ENCODE measurements at regions not wholly inside any gene's neighbourhood (a gene's known extent, or its start where the extent isn't known, plus 50 kb on each side); places are given as distances from the start of the nearest gene placed in this dataset.

DNA sequence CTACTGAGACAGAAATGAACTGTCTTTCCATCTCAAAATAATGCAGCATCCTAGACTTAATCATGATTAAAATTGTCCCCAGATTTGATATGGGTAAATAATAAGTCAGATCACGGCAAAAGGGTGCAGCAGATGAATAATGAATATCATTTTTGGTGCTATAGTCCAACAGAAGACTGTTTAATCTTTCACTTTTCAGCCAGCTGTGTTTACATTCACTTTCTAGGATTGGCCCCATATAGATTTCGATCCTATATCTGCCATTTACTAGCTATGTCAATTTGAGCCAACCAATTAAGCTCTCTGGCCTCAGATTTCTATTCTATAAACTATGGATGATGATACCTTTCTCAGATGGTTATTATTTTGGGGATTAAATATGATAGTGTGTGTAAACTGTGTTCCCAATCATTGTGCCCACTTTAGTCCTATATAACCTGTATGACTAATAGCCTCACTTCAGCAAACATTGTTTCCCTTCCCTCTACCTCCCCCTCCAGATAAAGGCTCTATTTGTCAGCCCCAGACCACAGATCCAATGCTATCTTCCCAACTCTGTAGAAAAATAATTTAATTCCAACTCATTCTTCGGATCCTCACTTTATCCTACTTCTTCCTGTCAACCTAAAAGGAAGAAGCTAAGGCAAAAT, 53.6 kb upstream of the NT5E start:
- peaks cover 19% of the 10 kb centered on the region for H3K9me3 Mint-ChIP-seq
- no peaks in the 10 kb centered on the region for H3K27me3 Mint-ChIP-seq (ENCODE audit: low read depth)
- H3K4me3 Mint-ChIP-seq: no peak overlapping the region
- H3K27ac Mint-ChIP-seq: no peak overlapping the region
- peaks cover 12% of the 10 kb centered on the region for H3K4me1 Mint-ChIP-seq (ENCODE audit: low read depth)
- H3K36me3 Mint-ChIP-seq (ENCODE audit: low read depth): no peaks in the 10 kb centered on the region

DNA sequence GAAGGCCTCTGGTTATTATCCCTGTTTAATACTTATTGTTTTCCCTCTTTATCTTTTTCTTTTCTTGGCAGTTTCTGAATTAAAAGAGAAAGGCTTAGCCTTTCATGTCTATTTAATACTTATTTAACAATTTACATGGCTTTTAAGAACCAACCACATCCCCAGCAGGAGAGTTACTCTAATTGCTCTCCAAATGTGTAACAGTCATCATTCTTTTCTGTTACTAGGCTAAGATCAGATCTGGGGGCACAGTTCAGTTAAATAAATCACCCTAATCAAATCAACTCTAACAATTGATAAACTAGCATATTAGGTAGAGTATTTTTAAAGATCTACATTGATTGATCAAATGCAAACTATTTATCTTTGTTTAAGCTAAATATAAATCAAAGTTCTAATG, 54.1 kb upstream of the NT5E start:
- Mint-ChIP-seq H3K4me3 (no peak overlapping the region), H3K27me3 (ENCODE audit: low read depth) (no peaks in the 10 kb centered on the region), H3K27ac (no peak overlapping the region), H3K9me3 (peaks cover 21% of the 10 kb centered on the region), H3K4me1 (ENCODE audit: low read depth) (peaks cover 10% of the 10 kb centered on the region), H3K36me3 (ENCODE audit: low read depth) (no peaks in the 10 kb centered on the region)

DNA sequence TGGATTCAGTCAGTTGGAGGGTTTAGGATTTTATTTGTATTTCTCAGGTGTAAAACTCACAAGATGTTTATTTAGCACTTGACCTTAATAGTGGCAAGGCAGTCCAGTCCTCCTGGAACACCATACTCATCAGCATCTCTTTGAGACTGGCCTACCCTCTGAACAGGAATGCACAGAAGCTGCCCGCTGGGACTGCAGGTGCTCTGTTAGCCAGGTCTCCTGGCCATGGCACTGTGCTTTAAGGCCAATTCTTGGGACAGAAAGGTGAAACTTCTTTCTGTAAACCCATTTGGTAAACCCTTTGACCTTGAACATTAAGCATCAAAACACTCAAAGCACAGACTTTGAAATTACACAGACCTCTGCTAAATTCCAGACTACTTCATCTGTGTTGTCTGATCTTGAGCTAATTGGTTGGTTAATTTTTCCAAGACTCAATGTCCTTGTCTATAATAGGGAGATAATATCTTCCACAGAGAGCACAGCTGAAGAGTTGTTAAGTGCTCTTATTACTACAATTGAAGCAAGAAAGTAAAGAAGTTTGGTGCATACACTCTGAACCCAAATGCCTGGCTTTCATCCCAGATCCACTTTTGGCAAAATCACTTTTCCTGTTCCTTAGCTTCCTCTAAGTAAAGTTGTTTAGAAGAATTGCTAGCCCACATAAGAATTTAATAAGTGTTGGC, 54.9 kb upstream of the NT5E start:
- no peak overlapping the region for H3K27ac Mint-ChIP-seq
- H3K27me3 Mint-ChIP-seq (ENCODE audit: low read depth): peaks cover 4% of the 10 kb centered on the region
- H3K36me3 Mint-ChIP-seq (ENCODE audit: low read depth): no peaks in the 10 kb centered on the region
- no peak overlapping the region for H3K4me3 Mint-ChIP-seq
- H3K4me1 Mint-ChIP-seq (ENCODE audit: low read depth): peaks cover 13% of the 10 kb centered on the region
- peaks cover 23% of the 10 kb centered on the region for H3K9me3 Mint-ChIP-seq

DNA sequence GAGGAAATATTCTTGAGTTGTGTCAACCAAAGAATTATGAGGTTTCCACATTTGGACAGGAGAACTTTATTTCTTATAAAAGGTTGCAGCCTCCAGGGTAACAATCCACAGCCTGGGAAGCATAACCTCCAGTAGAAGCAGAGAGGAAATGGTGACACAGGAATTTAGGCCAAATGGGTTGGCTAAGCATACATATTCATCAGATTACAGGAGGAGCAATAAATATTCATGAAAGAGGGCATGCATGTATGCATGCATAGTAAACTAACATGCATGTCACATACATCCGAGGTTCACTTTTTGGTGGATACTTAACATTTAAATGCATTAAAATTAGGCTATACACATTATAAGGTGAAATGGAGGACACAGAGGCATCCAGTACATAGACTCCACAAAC, 55.7 kb upstream of the NT5E start:
- no peaks in the 10 kb centered on the region for H3K36me3 Mint-ChIP-seq (ENCODE audit: low read depth)
- H3K4me3 Mint-ChIP-seq: no peak overlapping the region
- peaks cover 6% of the 10 kb centered on the region for H3K27me3 Mint-ChIP-seq (ENCODE audit: low read depth)
- peaks cover 23% of the 10 kb centered on the region for H3K9me3 Mint-ChIP-seq
- H3K27ac Mint-ChIP-seq: no peak overlapping the region
- peaks cover 11% of the 10 kb centered on the region for H3K4me1 Mint-ChIP-seq (ENCODE audit: low read depth)

DNA sequence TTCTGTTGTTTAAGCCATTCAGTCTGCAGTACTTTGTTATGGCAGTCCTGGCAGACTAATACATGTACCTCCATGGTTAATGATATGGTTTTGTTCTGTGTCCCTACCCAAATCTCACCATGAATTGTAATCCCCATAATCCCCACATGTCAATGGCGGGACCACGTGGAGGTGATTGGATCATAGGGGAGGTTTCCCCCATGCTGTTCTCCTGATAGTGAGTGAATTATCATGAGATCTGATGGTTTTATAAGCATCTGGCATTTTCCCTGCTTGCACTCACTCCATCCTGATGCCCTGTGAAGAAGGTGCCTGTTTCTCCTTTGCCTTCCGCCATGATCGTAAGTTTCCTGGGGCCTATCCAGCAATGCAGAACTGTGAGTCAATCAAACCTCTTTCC, 57.5 kb upstream of the NT5E start:
- Mint-ChIP-seq H3K4me3 (no peak overlapping the region), H3K27ac (no peak overlapping the region), H3K4me1 (ENCODE audit: low read depth) (peaks cover 13% of the 10 kb centered on the region), H3K27me3 (ENCODE audit: low read depth) (peaks cover 6% of the 10 kb centered on the region), H3K36me3 (ENCODE audit: low read depth) (no peaks in the 10 kb centered on the region), H3K9me3 (peaks cover 19% of the 10 kb centered on the region)

DNA sequence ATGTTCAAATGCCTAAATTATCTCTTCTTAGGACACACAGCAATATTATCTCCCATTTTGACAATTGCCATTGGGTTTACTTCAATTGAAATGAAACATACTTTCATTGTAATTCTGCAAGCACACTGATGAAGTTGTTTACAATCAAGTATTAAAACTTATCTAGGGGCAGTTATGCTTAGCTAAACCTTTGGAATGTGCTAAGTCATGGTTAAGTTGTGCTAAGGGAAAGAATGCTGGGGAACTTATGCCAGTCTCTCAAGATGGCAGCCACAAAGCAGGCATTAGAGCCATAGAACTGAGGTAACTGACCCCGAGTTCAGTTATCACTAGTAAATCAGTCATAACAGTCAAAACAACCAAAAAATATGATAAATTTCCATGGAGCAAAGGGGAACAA, 59.1 kb upstream of the NT5E start:
- no peak overlapping the region for H3K4me3 Mint-ChIP-seq
- peaks cover 12% of the 10 kb centered on the region for H3K9me3 Mint-ChIP-seq
- no peaks in the 10 kb centered on the region for H3K36me3 Mint-ChIP-seq (ENCODE audit: low read depth)
- H3K27me3 Mint-ChIP-seq (ENCODE audit: low read depth): peaks cover 6% of the 10 kb centered on the region
- no peak overlapping the region for H3K27ac Mint-ChIP-seq
- peaks cover 16% of the 10 kb centered on the region for H3K4me1 Mint-ChIP-seq (ENCODE audit: low read depth)

DNA sequence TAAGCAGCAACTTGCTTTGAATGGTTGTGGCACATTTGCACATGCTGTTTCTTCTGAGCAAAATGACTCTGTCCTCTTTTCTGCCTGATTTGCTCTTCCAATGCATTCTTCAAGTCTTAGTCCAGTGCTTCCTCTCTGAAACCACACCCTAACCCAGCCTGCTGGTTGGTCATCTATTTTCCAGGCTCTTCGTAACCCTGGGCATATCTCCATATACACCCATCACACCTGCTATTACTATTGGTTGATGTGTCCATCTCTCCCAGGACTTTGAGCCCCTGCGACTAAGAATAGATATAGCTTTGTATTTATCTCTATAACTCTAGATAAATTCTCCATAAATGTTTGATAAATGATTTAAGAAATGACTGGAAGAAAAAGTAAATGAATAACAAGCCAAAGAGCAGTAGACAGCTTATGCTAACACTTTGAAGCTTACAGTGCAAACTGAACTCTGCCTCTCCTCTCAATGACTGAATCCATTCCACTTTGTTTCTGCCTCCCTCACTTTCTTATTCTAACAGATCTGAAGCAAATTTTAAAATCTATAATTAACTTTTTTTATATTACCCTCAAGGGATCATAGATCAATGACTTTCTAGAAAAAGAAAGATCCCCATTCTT, 59.7 kb upstream of the NT5E start:
- peaks cover 6% of the 10 kb centered on the region for H3K27me3 Mint-ChIP-seq (ENCODE audit: low read depth)
- no peak overlapping the region for H3K4me3 Mint-ChIP-seq
- H3K27ac Mint-ChIP-seq: no peak overlapping the region
- H3K9me3 Mint-ChIP-seq: peaks cover 12% of the 10 kb centered on the region
- peaks cover 18% of the 10 kb centered on the region for H3K4me1 Mint-ChIP-seq (ENCODE audit: low read depth)
- H3K36me3 Mint-ChIP-seq (ENCODE audit: low read depth): no peaks in the 10 kb centered on the region

DNA sequence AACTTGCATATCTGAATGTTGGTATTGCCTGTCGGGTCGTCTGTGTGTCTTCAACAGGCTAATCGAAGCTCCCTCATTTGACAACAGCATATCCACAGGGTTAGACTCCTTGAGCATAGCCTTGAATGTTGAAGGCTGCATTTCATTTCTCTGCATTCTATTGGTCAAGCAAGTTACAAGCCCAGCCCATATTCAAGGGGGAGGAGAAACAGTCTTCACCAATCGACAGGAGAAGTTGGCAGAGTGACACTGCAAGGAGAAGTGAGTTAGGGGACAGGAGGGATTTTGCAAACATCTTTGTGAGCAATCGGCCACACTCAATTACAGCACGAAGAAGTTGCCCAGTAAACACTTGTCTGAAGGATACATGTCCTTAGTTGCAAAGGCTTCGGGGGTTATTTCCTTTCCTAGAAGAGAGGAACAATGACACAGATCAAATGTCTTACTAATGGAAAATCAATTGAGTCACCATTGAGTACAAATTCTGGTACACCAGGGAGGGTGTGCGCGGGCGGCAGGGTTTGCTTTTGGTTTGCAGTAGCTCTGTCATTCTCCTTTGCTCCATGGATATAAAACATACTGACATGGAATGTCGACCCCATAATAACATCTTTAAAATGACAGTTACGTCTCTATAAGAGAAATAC, 60.6 kb upstream of the NT5E start:
- H3K27me3 Mint-ChIP-seq (ENCODE audit: low read depth): peaks cover 6% of the 10 kb centered on the region
- no peak overlapping the region for H3K4me3 Mint-ChIP-seq
- H3K36me3 Mint-ChIP-seq (ENCODE audit: low read depth): no peaks in the 10 kb centered on the region
- H3K4me1 Mint-ChIP-seq (ENCODE audit: low read depth): peaks cover 20% of the 10 kb centered on the region
- no peak overlapping the region for H3K27ac Mint-ChIP-seq
- H3K9me3 Mint-ChIP-seq: peaks cover 12% of the 10 kb centered on the region

DNA sequence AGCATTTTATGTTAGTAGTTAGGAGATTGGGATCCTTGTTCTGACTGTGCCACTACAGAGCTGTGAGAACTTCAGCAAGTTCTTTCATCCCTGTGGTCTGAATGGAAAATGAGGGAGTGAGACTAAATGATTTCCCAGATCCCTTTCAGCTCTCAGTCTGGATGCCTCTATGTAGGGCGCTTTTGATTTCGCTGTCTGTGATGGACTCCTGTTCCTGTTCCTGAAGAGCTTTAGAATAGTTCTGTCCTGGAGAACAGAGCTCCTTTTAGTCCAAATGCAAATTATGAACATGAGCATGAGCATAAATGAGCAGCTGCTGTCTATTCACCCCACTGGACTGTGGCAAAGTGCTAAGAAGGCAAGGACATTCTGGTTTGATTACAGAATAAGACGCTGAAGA, 61.4 kb upstream of the NT5E start:
- peaks cover 20% of the 10 kb centered on the region for H3K4me1 Mint-ChIP-seq (ENCODE audit: low read depth)
- H3K36me3 Mint-ChIP-seq (ENCODE audit: low read depth): no peaks in the 10 kb centered on the region
- H3K9me3 Mint-ChIP-seq: peaks cover 8% of the 10 kb centered on the region
- H3K27me3 Mint-ChIP-seq (ENCODE audit: low read depth): peaks cover 6% of the 10 kb centered on the region
- H3K27ac Mint-ChIP-seq: no peak overlapping the region
- no peak overlapping the region for H3K4me3 Mint-ChIP-seq

DNA sequence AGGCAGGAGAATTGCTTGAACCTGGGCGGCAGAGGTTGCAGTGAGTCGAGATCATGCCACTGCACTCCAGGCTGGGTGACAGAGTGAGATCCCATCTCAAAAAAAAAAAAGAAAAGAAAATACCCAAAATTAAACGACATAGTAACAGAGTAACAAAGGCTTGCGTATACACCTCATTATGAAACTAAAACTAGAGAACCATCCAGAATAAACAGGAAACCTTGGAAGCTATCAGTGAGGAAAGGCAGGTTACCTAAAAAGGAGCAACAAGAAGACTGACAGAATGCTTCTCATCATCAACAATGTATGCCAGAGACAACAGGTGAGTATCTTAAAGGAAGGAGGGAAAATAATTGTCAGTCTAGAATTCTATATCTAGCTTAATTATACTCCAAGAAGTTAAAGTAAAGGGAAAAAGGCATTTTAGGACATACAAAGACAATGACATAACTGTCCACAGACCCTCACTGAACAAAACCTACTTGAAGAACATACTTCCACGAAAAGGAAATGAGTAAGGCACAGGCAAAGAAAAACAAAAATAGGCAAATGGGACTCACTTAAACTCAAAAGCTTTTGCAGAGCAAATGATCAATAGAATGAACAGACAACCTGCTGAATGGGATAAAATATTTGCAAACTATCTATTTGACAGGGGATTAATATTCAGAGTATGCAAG, 64.1 kb upstream of the NT5E start:
- Mint-ChIP-seq H3K4me1 (ENCODE audit: low read depth) (peaks cover 12% of the 10 kb centered on the region), H3K36me3 (ENCODE audit: low read depth) (no peaks in the 10 kb centered on the region), H3K27me3 (ENCODE audit: low read depth) (peaks cover 6% of the 10 kb centered on the region), H3K27ac (no peak overlapping the region), H3K4me3 (no peak overlapping the region), H3K9me3 (peaks cover 3% of the 10 kb centered on the region)

DNA sequence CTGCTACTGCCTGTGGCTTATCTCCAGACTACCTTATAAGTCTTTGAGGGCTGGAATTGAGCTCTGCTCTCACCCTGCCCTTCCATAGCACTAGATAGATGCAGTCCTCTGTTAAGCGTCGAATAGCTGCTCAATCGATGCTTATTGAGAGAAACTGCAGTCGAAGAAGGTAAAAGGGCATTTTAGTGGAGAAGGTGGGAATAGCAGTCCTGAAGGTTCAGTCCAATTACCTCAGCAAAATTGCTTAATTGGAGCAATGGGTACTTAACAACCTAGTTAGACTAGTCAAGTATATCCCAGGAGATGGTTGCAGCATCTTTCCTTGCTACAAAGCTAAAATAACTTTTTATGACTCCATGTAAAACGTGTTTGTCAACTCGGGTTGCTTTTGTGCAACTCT, 66.8 kb upstream of the NT5E start:
- H3K27ac Mint-ChIP-seq: no peak overlapping the region
- H3K4me1 Mint-ChIP-seq (ENCODE audit: low read depth): peaks cover 7% of the 10 kb centered on the region
- peaks cover 13% of the 10 kb centered on the region for H3K9me3 Mint-ChIP-seq
- peaks cover 5% of the 10 kb centered on the region for H3K27me3 Mint-ChIP-seq (ENCODE audit: low read depth)
- no peaks in the 10 kb centered on the region for H3K36me3 Mint-ChIP-seq (ENCODE audit: low read depth)
- no peak overlapping the region for H3K4me3 Mint-ChIP-seq

DNA sequence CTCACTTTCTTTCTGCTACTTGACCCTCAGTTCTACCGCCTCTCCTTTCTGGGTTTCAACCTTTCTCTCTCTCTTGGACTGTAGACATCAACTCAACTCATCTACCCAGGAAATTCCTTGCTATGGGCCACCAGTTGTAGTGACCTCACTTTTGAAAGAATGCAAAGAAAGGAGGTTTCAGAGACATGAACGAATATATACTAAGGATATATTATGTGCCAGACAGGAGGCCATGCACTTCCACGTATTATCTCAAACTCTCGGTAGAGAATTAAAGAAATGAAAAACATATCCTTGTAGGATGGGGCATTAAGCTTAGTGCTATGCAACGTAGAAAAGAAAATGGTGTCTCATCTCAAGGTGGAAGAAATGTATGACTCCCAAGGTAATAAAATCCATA, 67.3 kb upstream of the NT5E start:
- Mint-ChIP-seq H3K27ac (no peak overlapping the region), H3K4me1 (ENCODE audit: low read depth) (peaks cover 7% of the 10 kb centered on the region), H3K27me3 (ENCODE audit: low read depth) (peaks cover 6% of the 10 kb centered on the region), H3K4me3 (no peak overlapping the region), H3K36me3 (ENCODE audit: low read depth) (no peaks in the 10 kb centered on the region), H3K9me3 (peaks cover 13% of the 10 kb centered on the region)

DNA sequence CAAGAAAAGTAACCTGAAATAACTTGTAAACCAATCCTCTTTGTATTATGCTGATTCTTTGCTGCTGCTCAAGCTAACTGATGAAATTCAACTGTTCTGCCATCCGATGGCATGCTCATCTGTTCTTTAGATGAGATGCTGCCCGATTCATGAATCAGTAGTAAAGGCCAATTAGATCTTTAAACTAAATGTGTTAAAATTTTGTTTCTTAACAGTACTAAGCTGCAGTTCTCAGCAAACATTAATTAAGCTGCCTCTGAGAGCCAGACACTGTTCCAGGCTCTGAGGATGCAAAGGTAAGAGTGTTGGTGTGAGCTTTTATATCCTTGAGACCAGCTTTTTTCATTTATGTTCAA, 77.0 kb upstream of the NT5E start:
- H3K27ac Mint-ChIP-seq: no peak overlapping the region
- H3K9me3 Mint-ChIP-seq: no peaks in the 10 kb centered on the region
- H3K4me3 Mint-ChIP-seq: no peak overlapping the region
- peaks cover 5% of the 10 kb centered on the region for H3K4me1 Mint-ChIP-seq (ENCODE audit: low read depth)
- H3K27me3 Mint-ChIP-seq (ENCODE audit: low read depth): no peaks in the 10 kb centered on the region
- H3K36me3 Mint-ChIP-seq (ENCODE audit: low read depth): peaks cover 1% of the 10 kb centered on the region

DNA sequence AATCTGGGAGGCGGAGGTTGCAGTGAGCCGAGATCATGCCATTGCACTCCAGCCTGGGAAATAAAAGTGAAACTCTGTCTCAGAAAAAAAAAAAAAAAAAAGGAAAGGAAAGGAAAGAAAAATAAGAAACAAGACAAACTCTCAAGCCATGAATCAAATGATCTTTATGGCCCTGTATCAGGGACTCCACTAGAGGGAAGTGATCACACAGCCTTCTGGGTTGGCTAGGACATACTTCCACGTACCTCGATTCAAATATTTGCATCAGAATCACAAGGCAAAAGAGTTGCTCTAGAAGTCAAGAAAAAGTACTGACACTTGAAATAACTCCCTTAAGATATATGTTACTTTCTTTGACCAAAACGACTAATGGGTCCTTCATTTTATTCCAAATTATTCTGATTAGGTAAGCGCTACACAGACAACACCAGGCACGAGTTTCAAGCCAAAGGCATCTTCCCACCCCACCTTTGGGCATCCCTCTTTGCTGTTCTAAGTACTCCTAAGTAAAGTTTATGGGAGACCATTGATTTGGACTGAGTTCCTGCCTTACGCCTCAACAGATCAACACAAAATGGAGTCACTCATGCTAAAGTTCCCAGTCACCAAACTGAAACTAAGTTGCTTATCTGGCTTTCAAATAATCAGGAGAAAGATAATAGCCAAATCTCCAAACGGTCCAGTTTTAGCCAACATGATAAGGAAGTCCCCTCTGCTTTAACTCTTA, 77.5 kb upstream of the NT5E start:
- no peaks in the 10 kb centered on the region for H3K9me3 Mint-ChIP-seq
- no peaks in the 10 kb centered on the region for H3K27me3 Mint-ChIP-seq (ENCODE audit: low read depth)
- H3K36me3 Mint-ChIP-seq (ENCODE audit: low read depth): peaks cover 1% of the 10 kb centered on the region
- no peak overlapping the region for H3K27ac Mint-ChIP-seq
- peaks cover 6% of the 10 kb centered on the region for H3K4me1 Mint-ChIP-seq (ENCODE audit: low read depth)
- no peak overlapping the region for H3K4me3 Mint-ChIP-seq
